Skeletal muscle satellite cell (primary cell): ENCODE measurements at regions not wholly inside any gene's neighbourhood (a gene's known extent, or its start where the extent isn't known, plus 50 kb on each side); places are given as distances from the start of the nearest gene placed in this dataset.

Source experiments
- H3K27me3 ChIP-seq: 2 replicates; pipeline ENCODE4 v1.7.0; 2013; ENCODE audit warnings: low read length; ENCODE audit not compliant: control insufficient read depth, insufficient read depth
- H3K36me3 ChIP-seq: 2 replicates; pipeline ENCODE4 v1.7.0; 2013; ENCODE audit warnings: mild to moderate bottlenecking, control low read depth, low read length; ENCODE audit not compliant: insufficient read depth
- H3K4me1 ChIP-seq: 2 replicates; pipeline ENCODE4 v1.7.0; 2013; ENCODE audit warnings: low read length; ENCODE audit not compliant: control insufficient read depth, insufficient read depth
- H3K4me2 ChIP-seq: 2 replicates; pipeline ENCODE4 v1.7.0; 2013; ENCODE audit warnings: mild to moderate bottlenecking, low read length
- H3K4me3 ChIP-seq: 2 replicates; pipeline ENCODE4 v1.7.0; 2013; ENCODE audit warnings: low read length
- H3K9ac ChIP-seq: 2 replicates; pipeline ENCODE4 v1.7.0; 2013; ENCODE audit warnings: mild to moderate bottlenecking, low read depth, low read length, moderate library complexity
- H3K9me3 ChIP-seq: replicated peaks from 2 replicates; pipeline ENCODE4 v1.7.0; 2013; ENCODE audit warnings: mild to moderate bottlenecking, control low read depth, low read length

- H3K4me2 ChIP-seq = no peak overlapping the region
- H3K36me3 ChIP-seq = no peaks in the 10 kb centered on the region
- H3K4me1 ChIP-seq = no peaks in the 10 kb centered on the region
- no peaks in the 10 kb centered on the region for H3K9me3 ChIP-seq
- no peak overlapping the region for H3K4me3 ChIP-seq
- peaks cover 63% of the 10 kb centered on the region for H3K27me3 ChIP-seq
- H3K9ac ChIP-seq = no peak overlapping the region
Measured at GRCh38 chr22:20647586-20648305, 126.2 kb upstream of the SERPIND1 start.

GRCh38 chr22:20648306-20648903, 125.5 kb upstream of the SERPIND1 start:
- Histone ChIP-seq H3K4me1 (no peaks in the 10 kb centered on the region), H3K9me3 (no peaks in the 10 kb centered on the region), H3K27me3 (peaks cover 64% of the 10 kb centered on the region), H3K9ac (no peak overlapping the region), H3K4me2 (no peak overlapping the region), H3K36me3 (no peaks in the 10 kb centered on the region), H3K4me3 (no peak overlapping the region)

- no peaks in the 10 kb centered on the region for H3K4me1 ChIP-seq
- H3K36me3 ChIP-seq = no peaks in the 10 kb centered on the region
- peaks cover 59% of the 10 kb centered on the region for H3K27me3 ChIP-seq
- H3K4me2 ChIP-seq = no peak overlapping the region
- H3K4me3 ChIP-seq = no peak overlapping the region
- H3K9me3 ChIP-seq = no peaks in the 10 kb centered on the region
- no peak overlapping the region for H3K9ac ChIP-seq
Measured at GRCh38 chr22:20650294-20651207, 123.4 kb upstream of the SERPIND1 start.

- Histone ChIP-seq H3K9ac (no peak overlapping the region), H3K4me1 (no peaks in the 10 kb centered on the region), H3K4me2 (no peak overlapping the region), H3K9me3 (no peaks in the 10 kb centered on the region), H3K27me3 (peaks cover 53% of the 10 kb centered on the region), H3K4me3 (no peak overlapping the region), H3K36me3 (no peaks in the 10 kb centered on the region)
Measured at GRCh38 chr22:20651286-20651685, 122.6 kb upstream of the SERPIND1 start.

- Histone ChIP-seq H3K4me1 (no peaks in the 10 kb centered on the region), H3K27me3 (peaks cover 51% of the 10 kb centered on the region), H3K4me3 (no peak overlapping the region), H3K36me3 (no peaks in the 10 kb centered on the region), H3K9me3 (no peaks in the 10 kb centered on the region), H3K9ac (no peak overlapping the region), H3K4me2 (no peak overlapping the region)
Measured at GRCh38 chr22:20652130-20652529, 121.8 kb upstream of the SERPIND1 start.

- H3K4me1 ChIP-seq = no peaks in the 10 kb centered on the region
- H3K9me3 ChIP-seq = no peaks in the 10 kb centered on the region
- no peak overlapping the region for H3K4me3 ChIP-seq
- no peak overlapping the region for H3K4me2 ChIP-seq
- H3K27me3 ChIP-seq = peaks cover 52% of the 10 kb centered on the region
- H3K9ac ChIP-seq = no peak overlapping the region
- H3K36me3 ChIP-seq = no peaks in the 10 kb centered on the region
Measured at GRCh38 chr22:20652582-20652981, 121.3 kb upstream of the SERPIND1 start.

GRCh38 chr22:20653012-20653794, 120.7 kb upstream of the SERPIND1 start:
- Histone ChIP-seq H3K4me2 (no peak overlapping the region), H3K27me3 (peaks cover 50% of the 10 kb centered on the region), H3K4me1 (no peaks in the 10 kb centered on the region), H3K9ac (no peak overlapping the region), H3K4me3 (no peak overlapping the region), H3K9me3 (no peaks in the 10 kb centered on the region), H3K36me3 (no peaks in the 10 kb centered on the region)

GRCh38 chr22:20653795-20654342, 120.0 kb upstream of the SERPIND1 start:
- no peaks in the 10 kb centered on the region for H3K36me3 ChIP-seq
- H3K4me2 ChIP-seq = no peak overlapping the region
- no peaks in the 10 kb centered on the region for H3K4me1 ChIP-seq
- peaks cover 51% of the 10 kb centered on the region for H3K27me3 ChIP-seq
- no peak overlapping the region for H3K9ac ChIP-seq
- no peak overlapping the region for H3K4me3 ChIP-seq
- H3K9me3 ChIP-seq = no peaks in the 10 kb centered on the region

GRCh38 chr22:20654343-20655208, 119.3 kb upstream of the SERPIND1 start:
- H3K36me3 ChIP-seq = no peaks in the 10 kb centered on the region
- no peaks in the 10 kb centered on the region for H3K9me3 ChIP-seq
- H3K4me2 ChIP-seq = no peak overlapping the region
- no peak overlapping the region for H3K9ac ChIP-seq
- peaks cover 57% of the 10 kb centered on the region for H3K27me3 ChIP-seq
- H3K4me1 ChIP-seq = no peaks in the 10 kb centered on the region
- H3K4me3 ChIP-seq = no peak overlapping the region

GRCh38 chr22:20655623-20656022, 118.3 kb upstream of the SERPIND1 start:
- Histone ChIP-seq H3K9me3 (no peaks in the 10 kb centered on the region), H3K4me1 (no peaks in the 10 kb centered on the region), H3K4me3 (no peak overlapping the region), H3K27me3 (peaks cover 60% of the 10 kb centered on the region), H3K4me2 (no peak overlapping the region), H3K36me3 (no peaks in the 10 kb centered on the region), H3K9ac (no peak overlapping the region)
